AG08395 (cell line): ENCODE measurements at regions not wholly inside any gene's neighbourhood (a gene's known extent, or its start where the extent isn't known, plus 50 kb on each side); places are given as distances from the start of the nearest gene placed in this dataset.

Source experiments
- DNase-seq: peaks from one replicate; pipeline ENCODE4 v3.0.0; 2012; ENCODE audit warnings: mixed read lengths, low spot score

DNA sequence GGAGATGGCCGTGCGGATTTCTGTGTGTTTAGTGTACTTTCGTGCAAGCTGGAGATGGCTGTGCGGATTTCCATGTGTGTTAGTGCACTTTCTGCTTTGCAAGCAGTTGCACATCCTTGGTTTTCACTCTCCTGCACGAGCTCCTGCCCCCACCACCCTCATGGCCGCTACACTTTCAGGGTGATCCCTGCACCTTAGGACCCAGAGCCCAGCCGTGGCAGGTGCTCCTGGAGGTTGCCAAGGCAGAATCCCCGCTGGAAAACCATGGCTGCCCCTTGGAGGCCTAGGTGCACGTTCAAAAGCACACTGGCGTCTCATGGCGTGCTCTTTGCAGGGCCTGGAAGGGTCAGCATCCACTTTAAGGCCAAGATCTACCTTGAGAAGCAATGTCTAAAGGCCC lies 311.0 kb upstream of the TNRC6C start:
- DNase-seq, result no peak

GRCh38 chr17:77649717-77650211 lies 308.7 kb upstream of the TNRC6C start:
- DNase-seq, result peak; percentile 36

DNA sequence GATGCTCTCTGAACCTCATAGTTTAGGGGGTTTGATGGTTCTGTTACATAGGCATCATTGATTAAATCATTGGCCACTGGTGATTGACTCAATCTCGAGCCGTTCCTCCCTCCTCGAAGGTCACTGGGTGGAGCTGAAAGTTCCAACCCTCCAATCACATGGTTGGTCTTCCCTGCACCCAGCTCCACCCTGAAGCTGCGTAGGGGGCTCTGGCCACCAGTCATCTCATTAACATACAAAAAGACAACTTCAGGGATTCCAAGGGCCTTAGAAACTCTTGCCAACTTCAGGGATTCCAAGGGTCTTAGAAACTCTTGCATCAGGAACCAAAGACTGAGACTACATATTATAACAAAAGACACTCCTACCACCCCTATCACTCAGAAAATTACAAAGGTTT lies 306.5 kb upstream of the TNRC6C start:
- no peak for DNase-seq

- no peak for DNase-seq
Observed at GRCh38 chr17:77654296-77654695, 304.2 kb upstream of the TNRC6C start.

DNA sequence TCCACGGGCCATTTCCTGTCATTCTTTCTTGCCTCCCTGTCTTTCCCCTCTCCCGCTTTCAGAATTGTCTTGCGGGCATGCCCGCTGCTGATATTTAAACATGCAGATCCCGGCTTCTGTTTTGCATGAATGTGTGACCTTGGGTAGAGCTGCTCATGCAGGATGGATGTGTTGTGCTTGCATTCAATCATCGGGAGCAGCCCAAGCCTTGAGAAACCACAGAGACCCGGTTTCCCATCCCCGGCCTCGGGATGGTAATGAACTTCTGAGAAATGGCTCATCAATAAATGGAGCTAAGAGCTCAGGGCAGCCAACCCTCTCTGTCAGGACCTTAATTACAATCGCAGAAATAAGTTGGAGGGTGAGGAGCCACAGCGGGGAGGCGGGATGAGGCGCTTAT lies 303.7 kb upstream of the TNRC6C start:
- no peak for DNase-seq

GRCh38 chr17:77656054-77656453 lies 302.4 kb upstream of the TNRC6C start:
- no peak for DNase-seq

GRCh38 chr17:77657839-77658238 lies 300.7 kb upstream of the TNRC6C start:
- DNase-seq, result no peak

- no peak for DNase-seq
Observed at GRCh38 chr17:77660524-77660923, 298.0 kb upstream of the TNRC6C start.

DNA sequence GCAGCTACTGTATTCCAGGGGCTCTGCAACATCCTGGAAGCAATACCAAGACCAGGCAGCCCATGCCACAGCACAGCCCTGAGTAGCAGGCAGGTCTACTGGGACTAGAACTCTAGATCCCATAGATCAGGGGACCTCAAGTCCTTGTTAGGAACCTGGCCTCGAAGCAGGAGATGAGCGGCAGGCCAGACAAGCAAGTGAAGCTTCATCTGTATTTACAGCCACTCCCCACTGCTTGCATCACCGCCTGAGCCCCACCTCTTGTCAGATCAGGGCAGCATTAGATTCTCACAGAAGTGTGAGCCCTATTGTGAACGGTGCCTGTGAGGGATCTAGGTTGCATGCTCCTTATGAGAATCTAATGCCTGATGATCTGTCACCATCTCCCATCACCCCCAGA lies 295.7 kb upstream of the TNRC6C start:
- no peak for DNase-seq

- DNase-seq, result no peak
Observed at GRCh38 chr17:77664097-77664729, 294.3 kb upstream of the TNRC6C start.

- DNase-seq, result no peak
Observed at GRCh38 chr17:77665833-77666232, 292.7 kb upstream of the TNRC6C start.

- no peak for DNase-seq
Observed at GRCh38 chr17:77666462-77666861, 292.0 kb upstream of the TNRC6C start.

DNA sequence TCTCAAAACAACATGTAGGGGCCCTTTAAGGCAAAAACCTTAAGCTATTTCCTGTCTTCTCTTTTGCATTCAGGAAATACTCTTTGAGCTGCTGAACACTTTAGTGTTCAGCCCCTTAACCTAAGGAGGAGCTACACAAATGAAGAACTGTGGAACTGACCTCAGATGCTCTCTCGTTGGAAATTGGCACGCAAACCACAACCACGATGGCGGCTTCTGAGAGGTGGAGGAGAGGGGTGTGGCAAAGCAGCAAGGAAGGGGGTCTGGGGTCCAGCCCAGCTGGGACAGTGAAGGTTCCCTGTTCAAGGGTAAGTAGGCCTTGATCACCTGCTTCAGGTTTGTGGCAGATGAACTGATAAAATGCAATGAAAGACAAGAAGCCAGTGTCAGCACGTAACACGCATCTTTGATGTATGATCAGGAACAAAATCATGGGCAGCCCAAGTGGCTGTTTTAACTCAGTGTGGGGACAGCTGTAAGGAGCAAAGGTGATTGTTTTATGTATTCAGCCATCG lies 291.6 kb upstream of the TNRC6C start:
- no peak for DNase-seq

GRCh38 chr17:77667478-77667877 lies 291.0 kb upstream of the TNRC6C start:
- DNase-seq, result no peak

DNA sequence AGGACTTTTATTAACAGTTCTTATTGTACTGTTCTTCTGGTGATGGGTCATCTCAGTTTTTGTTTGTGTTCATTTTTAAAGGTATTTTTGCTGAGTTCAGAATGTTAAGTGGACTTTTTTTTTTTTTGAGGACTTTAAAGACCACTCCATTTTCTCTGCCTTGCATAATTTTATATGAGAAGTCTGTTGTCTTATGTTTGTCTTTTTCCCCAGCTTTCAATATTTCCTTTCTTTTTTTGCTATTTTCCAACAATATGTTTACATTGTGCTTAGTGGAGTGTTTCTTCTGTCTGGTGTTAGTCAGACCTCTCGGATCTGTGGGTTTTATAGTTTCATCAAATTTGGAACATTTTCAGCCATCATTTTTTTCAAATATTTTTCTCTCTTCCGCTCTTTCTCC lies 290.0 kb upstream of the TNRC6C start:
- DNase-seq, result no peak

GRCh38 chr17:77670173-77670572 lies 288.3 kb upstream of the TNRC6C start:
- no peak for DNase-seq

DNA sequence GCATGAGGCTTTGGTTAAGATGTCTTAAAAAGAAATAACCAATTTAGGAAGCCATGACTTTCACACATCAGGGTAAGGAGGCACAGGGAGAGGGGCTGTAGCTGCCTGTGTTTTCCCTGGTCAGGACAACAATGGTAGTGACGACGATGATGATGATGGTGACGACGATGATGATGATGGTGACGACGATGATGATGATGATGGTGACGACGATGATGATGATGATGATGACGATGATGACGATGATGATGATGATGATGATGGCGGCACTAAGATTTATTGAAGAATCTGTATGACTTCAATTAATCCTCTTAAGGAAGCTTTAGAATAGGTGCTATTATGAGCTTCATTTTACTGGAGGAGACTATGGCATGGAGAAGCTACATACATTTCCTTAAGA lies 284.1 kb upstream of the TNRC6C start:
- no peak for DNase-seq

DNA sequence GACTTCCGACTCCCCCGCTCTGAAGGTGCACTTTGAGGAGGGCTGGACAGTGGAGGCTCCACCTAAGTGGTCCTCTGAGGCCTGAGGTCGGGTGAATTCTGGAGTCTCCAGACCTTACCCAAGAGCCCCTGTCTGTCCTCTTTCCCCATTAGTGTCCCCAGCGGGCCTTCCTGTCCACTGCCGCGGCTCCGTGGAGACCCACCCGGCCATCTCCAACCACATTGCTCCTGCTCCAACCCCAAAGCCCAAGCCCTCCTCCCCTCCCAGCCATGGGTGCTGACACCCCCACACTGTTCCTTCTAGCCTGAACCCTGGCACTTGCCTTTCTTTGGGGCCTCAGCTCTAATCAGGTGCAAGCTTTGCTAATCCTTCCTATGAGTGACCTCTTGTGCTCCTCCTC lies 283.1 kb upstream of the TNRC6C start:
- DNase-seq, result no peak

- no peak for DNase-seq
Observed at GRCh38 chr17:77675816-77676215, 282.7 kb upstream of the TNRC6C start.

- peak; percentile 21 for DNase-seq
Observed at GRCh38 chr17:77676237-77676661, 282.3 kb upstream of the TNRC6C start.

GRCh38 chr17:77677211-77677610 lies 281.3 kb upstream of the TNRC6C start:
- peak; percentile 19 for DNase-seq

- no peak for DNase-seq
Observed at GRCh38 chr17:77677630-77678029, 280.9 kb upstream of the TNRC6C start.

- no peak for DNase-seq
Observed at GRCh38 chr17:77679589-77679988, 278.9 kb upstream of the TNRC6C start.

DNA sequence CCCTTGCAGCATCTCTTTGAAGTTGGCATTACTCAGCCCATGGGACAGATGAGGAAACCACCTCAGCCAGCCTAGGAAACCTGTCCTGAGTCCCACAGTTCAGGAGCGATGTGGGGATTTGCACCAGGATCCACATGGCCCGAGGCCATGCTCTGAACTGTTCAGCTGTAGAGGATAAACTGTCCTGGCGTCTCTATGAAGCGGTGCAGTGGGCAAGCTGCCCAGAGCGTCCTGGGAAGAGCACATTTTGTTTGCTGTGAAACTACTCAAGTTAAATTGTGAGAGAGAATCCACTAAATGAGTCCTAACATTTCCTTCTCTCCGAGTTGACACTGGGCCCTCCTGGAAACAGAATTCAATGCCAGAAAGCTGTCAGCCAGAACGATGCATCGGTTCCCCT lies 276.6 kb upstream of the TNRC6C start:
- peak; percentile 10 for DNase-seq
